HL-60 (cell line): ENCODE measurements at regions not wholly inside any gene's neighbourhood (a gene's known extent, or its start where the extent isn't known, plus 50 kb on each side); places are given as distances from the start of the nearest gene placed in this dataset.

Source experiments
- CTCF ChIP-seq: IDR thresholded peaks from one replicate; pipeline ENCODE4 v1.5.1; 2011; ENCODE audit warnings: low read length, control low read depth, inconsistent platforms; ENCODE audit not compliant: insufficient read depth
- POLR2AphosphoS5 ChIP-seq: IDR thresholded peaks from 2 replicates; pipeline ENCODE4 v1.6.1; 2012; ENCODE audit warnings: low read depth

DNA sequence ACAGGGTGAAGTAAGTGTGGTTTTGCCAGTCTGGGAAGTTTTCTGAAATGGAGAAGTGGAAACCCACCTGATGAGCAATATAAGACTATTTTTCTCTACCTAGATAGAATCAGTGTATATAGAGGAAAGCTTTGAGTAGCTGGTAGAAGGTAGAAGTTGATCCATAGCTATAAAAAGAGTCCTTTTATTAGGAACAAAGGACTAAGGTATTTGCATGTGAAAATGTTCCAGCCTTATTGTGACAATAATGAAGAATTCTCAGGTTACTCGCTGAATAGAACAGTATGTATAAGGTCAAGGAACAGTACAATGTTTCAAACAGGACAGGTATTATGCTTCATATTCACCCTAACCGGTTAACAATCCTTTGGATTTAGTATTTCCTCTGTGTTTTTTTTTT is 972.2 kb downstream of the OTOL1 start:
- TF ChIP-seq CTCF (no peak), POLR2AphosphoS5 (no peak)
